Right ventricle myocardium superior (tissue), 1 donor: ENCODE measurements at regions not wholly inside any gene's neighbourhood (a gene's known extent, or its start where the extent isn't known, plus 50 kb on each side); places are given as distances from the start of the nearest gene placed in this dataset.
A peak's percentile ranks its signal among the peaks of the same experiment; 100 is the strongest.
"Not testable (repeated sequence)": the region's sequence is repeated elsewhere in the genome, so short reads cannot be mapped to it uniquely, and the experiment has no call there.

ENCODE experiments used
- ATAC-seq: fragments of 200-7000 bp; cut with Tn5 transposase; one replicate; pipeline ENCODE4 v1.9.1; 2020; ENCODE audit warnings: mild to moderate bottlenecking; ENCODE audit not compliant: poor library complexity
- DNase-seq: peaks from one replicate; pipeline ENCODE4 v3.0.0-alpha.2; 2020
- intact Hi-C: fragments of 100-400 bp; cut with DNase I; formaldehyde crosslinking; loops from one replicate; pipeline ENCODE4 v1.11.2; 2022
- donor health status: DM: no; HTN: yes; CAD: no; lungs with severe emphysema.

- intact Hi-C loops: no loop called here
- DNase-seq: no peak
- no peak for ATAC-seq
These were observed 105.4 kb upstream of the TLK1 start for GRCh38 chr2:171266102-171266501.

DNA sequence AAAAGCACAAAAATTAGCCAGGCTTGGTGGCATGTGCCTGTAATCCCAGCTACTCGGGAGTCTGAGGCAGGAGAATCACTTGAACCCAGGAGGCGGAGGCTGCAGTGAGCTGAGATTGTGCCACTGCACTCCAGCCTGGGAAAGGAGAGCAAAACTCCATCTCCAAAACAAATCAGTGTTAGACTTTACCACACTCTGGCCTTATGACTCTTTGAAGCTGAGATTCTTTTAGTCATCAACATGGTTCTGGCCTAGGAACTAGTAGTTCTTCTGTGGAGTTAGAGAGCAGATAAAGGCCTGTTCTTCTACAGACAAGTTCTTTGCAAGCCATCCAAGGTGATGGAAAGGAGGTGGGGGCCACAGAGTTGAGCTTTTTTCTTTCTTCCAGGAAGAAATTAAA, 100.8 kb upstream of the TLK1 start:
- DNase-seq, ATAC-seq, intact Hi-C loops: not testable (repeated sequence)

GRCh38 chr2:171260471-171261424, 100.1 kb upstream of the TLK1 start:
- DNase-seq (no peak), ATAC-seq (no peak)
- intact Hi-C loops: no loop called here

DNA sequence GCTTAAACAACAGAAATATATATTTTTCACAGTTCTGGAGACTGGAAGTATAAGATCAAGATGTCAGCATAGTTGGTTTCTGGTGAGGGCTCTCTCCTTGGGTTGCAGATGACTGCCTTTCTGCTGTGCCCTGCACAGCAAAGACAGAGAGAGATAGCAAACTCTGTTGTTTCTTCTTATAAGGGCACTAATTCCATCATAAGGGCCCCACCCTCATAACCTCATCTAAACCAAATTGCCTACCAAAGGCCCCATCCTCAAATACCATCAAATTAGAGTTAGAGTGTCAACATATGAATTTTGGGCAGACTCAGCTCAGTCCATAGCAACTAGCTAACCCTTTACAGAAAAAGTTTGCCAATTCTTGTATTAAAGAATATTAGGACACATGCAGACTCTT, 94.0 kb upstream of the TLK1 start:
- intact Hi-C loops: no loop called here
- ATAC-seq: no peak
- no peak for DNase-seq

DNA sequence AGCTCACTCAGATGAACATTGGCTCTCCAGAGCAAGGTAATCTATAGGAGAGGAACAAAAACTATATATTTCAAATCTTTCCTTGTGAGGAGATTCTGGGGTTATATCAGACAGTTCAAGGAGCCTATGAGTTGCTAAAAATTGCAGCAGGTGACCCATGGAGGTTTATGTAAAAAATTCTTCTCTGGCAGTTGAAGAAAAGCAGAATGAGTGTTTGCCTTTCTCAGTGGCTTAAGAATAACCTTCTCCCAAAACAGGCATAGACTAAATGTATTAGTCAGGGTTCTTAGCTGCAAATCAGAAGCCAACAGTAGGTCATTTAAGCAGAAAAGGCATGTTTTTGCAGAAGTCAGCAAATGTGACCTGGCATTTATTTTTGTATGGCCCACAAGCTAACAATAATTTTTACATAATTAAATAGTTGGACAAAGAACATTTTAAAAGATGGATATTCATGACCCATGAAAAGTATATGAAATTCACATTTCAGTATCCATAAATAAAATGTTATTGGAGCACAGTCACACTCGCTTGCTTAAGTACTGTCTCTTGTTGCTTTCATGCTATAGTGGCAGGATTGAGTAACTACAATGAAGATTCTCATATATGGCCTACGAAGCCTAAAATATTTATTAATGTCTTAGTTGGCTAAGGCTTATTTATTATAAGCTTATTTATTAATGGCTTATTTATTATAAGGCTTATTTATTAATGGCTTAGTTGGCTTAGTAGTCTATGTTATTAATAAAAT, 93.4 kb upstream of the TLK1 start:
- no peak for ATAC-seq
- intact Hi-C loops: no loop called here

DNA sequence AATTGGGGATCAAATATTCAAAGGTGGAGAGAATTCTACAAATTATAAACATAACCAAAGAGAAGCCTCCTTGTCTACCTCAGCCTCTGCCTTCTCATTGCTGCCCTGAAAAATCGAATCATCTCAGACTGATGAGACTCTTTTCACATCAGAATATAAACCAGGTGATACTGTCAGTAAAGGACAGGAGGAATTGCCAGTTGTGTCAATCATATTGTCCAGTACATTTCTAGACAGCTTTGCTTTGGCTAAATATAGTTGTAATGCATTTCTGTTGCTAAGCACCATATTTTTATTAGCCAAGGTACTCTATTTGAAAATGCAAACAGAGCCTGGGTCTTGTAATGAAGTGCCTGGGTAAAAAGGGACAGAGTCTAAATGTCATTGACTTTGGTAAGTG, 92.6 kb upstream of the TLK1 start:
- intact Hi-C loops: no loop called here
- peak; percentile 38 for ATAC-seq

More for the DNA sequence above, 93.4 kb upstream of the TLK1 start:
- no peak for DNase-seq

GRCh38 chr2:171249689-171250088, 89.0 kb upstream of the TLK1 start:
- no peak for ATAC-seq
- intact Hi-C loops: no loop called here
- DNase-seq: no peak

More for the DNA sequence above, 92.6 kb upstream of the TLK1 start:
- DNase-seq: no peak

GRCh38 chr2:171247741-171248662, 87.3 kb upstream of the TLK1 start:
- intact Hi-C loops: no loop called here
- no peak for ATAC-seq

GRCh38 chr2:171244970-171245782, 84.5 kb upstream of the TLK1 start:
- no peak for ATAC-seq
- no peak for DNase-seq
- intact Hi-C loops: no loop called here

More at GRCh38 chr2:171247741-171248662, 87.3 kb upstream of the TLK1 start:
- no peak for DNase-seq

GRCh38 chr2:171244466-171244969, 83.8 kb upstream of the TLK1 start:
- intact Hi-C loops: no loop called here
- ATAC-seq: no peak
- no peak for DNase-seq

DNA sequence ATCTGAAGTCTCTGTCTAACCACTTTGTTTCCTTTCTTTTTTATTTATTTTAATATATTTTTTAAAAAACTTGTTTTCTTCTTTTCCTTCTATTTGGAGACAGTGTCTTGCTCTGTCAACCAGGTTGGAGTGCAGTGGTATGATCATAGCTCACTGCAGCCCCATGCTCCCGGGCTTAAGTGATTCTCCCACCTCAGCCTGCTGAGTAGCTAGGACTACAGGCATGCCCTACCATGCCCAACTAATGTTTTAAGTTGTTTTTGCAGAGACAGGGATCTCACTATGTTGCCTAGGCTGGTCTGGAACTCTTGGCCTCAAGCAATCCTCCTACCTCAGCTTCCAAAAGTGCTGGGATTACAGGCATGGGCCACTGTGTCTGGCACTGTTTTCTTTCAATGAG, 81.1 kb upstream of the TLK1 start:
- DNase-seq (no peak), ATAC-seq (no peak)

GRCh38 chr2:171238946-171239345, 78.3 kb upstream of the TLK1 start:
- intact Hi-C loops: no loop called here
- ATAC-seq (no peak), DNase-seq (no peak)

More for the DNA sequence above, 81.1 kb upstream of the TLK1 start:
- intact Hi-C loops: no loop called here

GRCh38 chr2:171237751-171238505, 77.2 kb upstream of the TLK1 start:
- intact Hi-C loops: no loop called here
- ATAC-seq (no peak), DNase-seq (no peak)

DNA sequence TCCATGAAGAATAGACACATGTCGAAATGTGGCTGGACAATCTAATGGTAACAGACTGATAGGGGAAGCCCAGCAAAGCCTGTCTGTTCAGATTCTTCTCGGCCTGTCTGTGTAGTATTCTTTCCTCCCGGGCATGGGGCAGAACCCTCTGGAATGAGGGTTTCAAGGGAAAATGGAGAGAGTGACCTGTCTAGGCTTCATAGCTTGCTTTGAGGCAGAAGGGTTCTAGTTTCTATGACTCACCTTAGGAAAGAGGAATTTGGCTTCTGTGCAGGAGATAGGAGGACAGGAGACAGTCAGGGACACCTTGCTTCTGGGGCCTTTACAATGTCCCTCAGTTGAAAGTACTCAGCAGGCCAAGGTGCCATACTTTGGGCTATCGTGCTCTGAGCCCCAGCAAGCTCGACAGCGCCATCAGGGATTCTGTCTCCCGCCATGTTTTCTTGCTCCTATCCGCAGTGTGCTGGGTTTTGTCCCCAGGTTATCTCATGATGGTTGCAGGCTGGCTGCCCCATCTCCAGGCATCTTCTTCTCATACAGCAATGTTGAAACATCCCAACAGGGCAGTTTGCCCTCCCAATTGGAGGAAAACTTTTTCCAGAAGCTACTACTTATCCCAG, 74.7 kb upstream of the TLK1 start:
- intact Hi-C loops: no loop called here
- no peak for DNase-seq
- ATAC-seq: no peak

- intact Hi-C loops: no loop called here
- DNase-seq (no peak), ATAC-seq (no peak)
These were observed 69.5 kb upstream of the TLK1 start for GRCh38 chr2:171230176-171230575.

DNA sequence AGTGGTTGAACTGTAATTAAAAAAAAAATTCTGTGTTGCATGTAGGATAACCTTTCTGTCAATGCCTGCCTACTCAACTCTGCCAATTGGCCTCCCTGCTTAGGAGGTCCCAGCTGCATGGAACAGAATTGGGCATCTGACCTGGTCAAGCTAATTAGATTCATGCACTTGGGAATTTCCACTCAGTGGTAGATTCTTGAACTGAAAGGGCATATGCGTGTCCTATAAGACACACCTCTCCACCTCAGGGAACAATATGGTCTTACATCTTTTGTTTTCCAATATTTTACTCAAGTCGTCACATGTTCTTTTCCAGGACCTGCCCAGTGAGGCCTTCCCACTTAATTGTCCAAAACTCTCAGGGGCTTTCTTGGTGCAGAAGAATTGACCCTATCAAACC, 68.1 kb upstream of the TLK1 start:
- intact Hi-C loops: no loop called here
- ATAC-seq: no peak

More for the DNA sequence above, 68.1 kb upstream of the TLK1 start:
- no peak for DNase-seq
